GM23338 (cell line): ENCODE measurements at regions not wholly inside any gene's neighbourhood (a gene's known extent, or its start where the extent isn't known, plus 50 kb on each side); places are given as distances from the start of the nearest gene placed in this dataset.

Source experiments
- CREB1 ChIP-seq: fragments of 250-450 bp; sonication (Bioruptor Pico); IDR thresholded peaks from 2 replicates; pipeline ENCODE4 v1.5.0; 2020; ENCODE audit warnings: low read depth, mild to moderate bottlenecking, moderate library complexity
- POLR2AphosphoS5 ChIP-seq: IDR thresholded peaks from 2 replicates; pipeline ENCODE4 v1.6.1; 2016; ENCODE audit warnings: antibody characterized with exemption, low read depth
- ZNF114 ChIP-seq: fragments of 250-450 bp; sonication (Bioruptor Pico); IDR thresholded peaks from 2 replicates; pipeline ENCODE4 v1.5.0; 2020; ENCODE audit warnings: mild to moderate bottlenecking, moderate library complexity
- TF ChIP-seq, protein P1 (sequence below), 2 experiments: fragments of 200-600 bp in 1 of 2; sonication (generic) in 1 of 2; conservative IDR thresholded peaks; 2 replicates each; pipeline versions ENCODE4 v1.5.1 to v1.6.1; 2016 to 2017; ENCODE audit warnings: antibody characterized with exemption in 2 of 2, low read depth in 2 of 2, mild to moderate bottlenecking in 2 of 2, moderate library complexity in 1 of 2

- TF ChIP-seq, protein P1, sequence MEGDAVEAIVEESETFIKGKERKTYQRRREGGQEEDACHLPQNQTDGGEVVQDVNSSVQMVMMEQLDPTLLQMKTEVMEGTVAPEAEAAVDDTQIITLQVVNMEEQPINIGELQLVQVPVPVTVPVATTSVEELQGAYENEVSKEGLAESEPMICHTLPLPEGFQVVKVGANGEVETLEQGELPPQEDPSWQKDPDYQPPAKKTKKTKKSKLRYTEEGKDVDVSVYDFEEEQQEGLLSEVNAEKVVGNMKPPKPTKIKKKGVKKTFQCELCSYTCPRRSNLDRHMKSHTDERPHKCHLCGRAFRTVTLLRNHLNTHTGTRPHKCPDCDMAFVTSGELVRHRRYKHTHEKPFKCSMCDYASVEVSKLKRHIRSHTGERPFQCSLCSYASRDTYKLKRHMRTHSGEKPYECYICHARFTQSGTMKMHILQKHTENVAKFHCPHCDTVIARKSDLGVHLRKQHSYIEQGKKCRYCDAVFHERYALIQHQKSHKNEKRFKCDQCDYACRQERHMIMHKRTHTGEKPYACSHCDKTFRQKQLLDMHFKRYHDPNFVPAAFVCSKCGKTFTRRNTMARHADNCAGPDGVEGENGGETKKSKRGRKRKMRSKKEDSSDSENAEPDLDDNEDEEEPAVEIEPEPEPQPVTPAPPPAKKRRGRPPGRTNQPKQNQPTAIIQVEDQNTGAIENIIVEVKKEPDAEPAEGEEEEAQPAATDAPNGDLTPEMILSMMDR (conservative IDR thresholded peaks at IDR 0.05; ENCODE audit: low read depth in 2 of 2), result no peak
- TF ChIP-seq POLR2AphosphoS5 (no peak), CREB1 (CRISPR knock-in tag) (no peak), ZNF114 (CRISPR knock-in tag) (no peak)
Measured at GRCh38 chr1:166679369-166679768, 159.9 kb upstream of the POGK start.
